Epithelial cell of proximal tubule (primary cell): ENCODE measurements at regions not wholly inside any gene's neighbourhood (a gene's known extent, or its start where the extent isn't known, plus 50 kb on each side); places are given as distances from the start of the nearest gene placed in this dataset.
"Not testable (repeated sequence)": the region's sequence is repeated elsewhere in the genome, so short reads cannot be mapped to it uniquely, and the experiment has no call there.

Experiments used
- DNase-seq: peaks from one replicate; pipeline ENCODE4 v3.0.0-alpha.2; 2011; ENCODE audit warnings: low read depth
- H3K4me3 ChIP-seq: 2 replicates; pipeline ENCODE4 v1.5.1; 2011; ENCODE audit warnings: low read depth, mild to moderate bottlenecking, low read length
- CTCF ChIP-seq: conservative IDR thresholded peaks from 2 replicates; pipeline ENCODE4 v1.5.1; 2012; ENCODE audit warnings: low read depth, mild to moderate bottlenecking, low read length

GRCh38 chr3:5579946-5580345 lies 392.4 kb downstream of the EDEM1 start:
- DNase-seq = no peak
- TF ChIP-seq CTCF = no peak
- H3K4me3 ChIP-seq = no peak overlapping the region

GRCh38 chr3:5580826-5581225 lies 393.3 kb downstream of the EDEM1 start:
- no peak for TF ChIP-seq CTCF
- no peak for DNase-seq

DNA sequence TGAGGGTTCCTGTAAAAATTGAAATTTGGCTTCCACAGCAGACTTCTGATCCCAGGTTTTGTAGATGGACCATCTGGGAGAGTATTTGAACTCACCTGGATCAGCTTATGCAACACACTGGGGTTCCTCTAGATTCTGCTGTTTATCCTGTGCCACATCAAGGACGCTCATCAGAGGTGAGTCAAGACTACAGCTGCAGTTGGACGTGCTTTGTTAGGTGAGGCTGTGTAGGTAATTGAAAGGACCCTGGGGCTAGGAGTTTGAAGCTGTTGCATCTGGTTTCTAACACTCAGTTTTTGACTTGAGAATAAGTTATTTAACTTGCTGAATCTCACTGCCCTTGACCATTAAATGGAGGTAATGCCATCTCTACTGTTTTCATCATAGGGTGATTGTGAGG lies 394.2 kb downstream of the EDEM1 start:
- no peak overlapping the region for H3K4me3 ChIP-seq
- DNase-seq = no peak
- no peak for TF ChIP-seq CTCF

More at GRCh38 chr3:5580826-5581225, 393.3 kb downstream of the EDEM1 start:
- H3K4me3 ChIP-seq = no peak overlapping the region

GRCh38 chr3:5583920-5584319 lies 396.4 kb downstream of the EDEM1 start:
- no peak overlapping the region for H3K4me3 ChIP-seq
- no peak for DNase-seq
- no peak for TF ChIP-seq CTCF

DNA sequence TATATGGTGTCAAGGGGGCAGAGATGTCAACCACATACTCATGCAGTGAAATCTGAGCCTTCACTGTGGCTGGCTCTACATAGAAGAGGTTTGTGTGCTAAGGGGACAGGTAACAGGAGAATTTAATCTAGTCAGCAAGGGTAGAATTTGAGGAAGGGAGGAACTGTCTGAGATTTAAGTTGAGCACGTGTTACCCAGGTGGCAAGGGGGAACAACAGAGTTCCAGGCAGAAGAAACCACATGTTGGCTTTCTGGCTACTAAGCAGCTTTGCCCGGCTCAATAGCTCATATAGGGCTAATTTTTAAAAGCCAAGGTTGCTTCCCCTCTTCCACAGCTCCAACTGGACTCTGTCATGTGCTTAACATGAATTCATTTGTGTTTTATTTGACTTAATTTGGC lies 397.6 kb downstream of the EDEM1 start:
- H3K4me3 ChIP-seq = no peak overlapping the region
- no peak for TF ChIP-seq CTCF
- no peak for DNase-seq

- TF ChIP-seq CTCF = no peak
- H3K4me3 ChIP-seq = no peak overlapping the region
- no peak for DNase-seq
Measured at GRCh38 chr3:5606884-5607472, 419.5 kb downstream of the EDEM1 start.

- H3K4me3 ChIP-seq = no peak overlapping the region
- no peak for TF ChIP-seq CTCF
- no peak for DNase-seq
Measured at GRCh38 chr3:5607581-5607980, 420.1 kb downstream of the EDEM1 start.

DNA sequence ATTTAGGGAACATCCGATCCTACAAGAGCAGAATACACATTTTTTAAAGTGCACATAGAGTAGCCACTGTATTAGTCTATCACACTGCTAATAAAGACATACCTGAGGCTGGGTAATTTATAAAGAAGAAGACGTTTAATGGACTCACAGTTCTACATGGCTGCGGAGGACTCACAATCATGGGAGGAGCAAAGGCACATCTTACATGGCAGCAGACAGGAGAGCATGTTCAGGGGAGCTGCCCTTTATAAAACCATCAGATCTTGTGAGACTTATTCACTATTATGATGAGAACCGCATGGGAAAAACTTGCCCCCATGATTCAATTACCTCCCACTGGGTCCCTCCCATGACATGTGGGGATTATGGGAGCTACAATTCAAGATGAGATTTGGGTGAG lies 421.5 kb downstream of the EDEM1 start:
- not testable (repeated sequence) for H3K4me3 ChIP-seq, DNase-seq
